A549 (cell line): ENCODE measurements at regions not wholly inside any gene's neighbourhood (a gene's known extent, or its start where the extent isn't known, plus 50 kb on each side); places are given as distances from the start of the nearest gene placed in this dataset.

ENCODE experiments used
- ATAC-seq, 2 experiments: fragments of 200-7000 bp in 1 of 2; fragments of >200 bp in 1 of 2; cut with Nextera tagmentation in 1 of 2; cut with Tn5 transposase in 1 of 2; 3 replicates each; pipeline versions ENCODE4 v1.8.0 to v1.9.1; 2018 to 2020; ENCODE audit warnings: mild to moderate bottlenecking in 1 of 2, moderate library complexity in 1 of 2
- CTCF ChIA-PET: fragments of 300-600 bp; sonication (Branson Sonifier 250); formaldehyde crosslinking; extraction: SDS; loops from one replicate; lab custom pipeline; 2021; ENCODE audit warnings: antibody characterized with exemption, inconsistent platforms; lab: Yijun Ruan, JAX
- POLR2A ChIA-PET: fragments of 350-600 bp; formaldehyde crosslinking; extraction: SDS; loops from one replicate; lab custom pipeline; 2021; ENCODE audit warnings: antibody characterized with exemption, inconsistent platforms; lab: Yijun Ruan, JAX
- DNase-seq, 2 experiments: peaks; one replicate each; pipeline versions ENCODE4 v3.0.0 to v3.0.0-alpha.2; 2011 to 2016; ENCODE audit warnings: low read depth in 1 of 2, low spot score in 1 of 2
- FAIRE-seq: peaks from 2 replicates; lab custom pipeline; 2011; peaks lifted over from hg19 to GRCh38; lab: Jason Lieb, UNC
- H3K27ac ChIP-seq, 2 experiments: fragments of >200 bp; sonication (Bioruptor Twin); formaldehyde crosslinking; 3 replicates each; pipeline ENCODE4 v1.5.1; 2016 to 2017
- H3K4me1 ChIP-seq: fragments of >200 bp; sonication (Bioruptor Twin); formaldehyde crosslinking; 3 replicates; pipeline ENCODE4 v1.6.1; 2016
- H3K4me2 ChIP-seq: fragments of >200 bp; sonication (Bioruptor Twin); formaldehyde crosslinking; 3 replicates; pipeline ENCODE4 v1.6.1; 2016
- H3K4me3 ChIP-seq: fragments of >200 bp; sonication (Bioruptor Twin); formaldehyde crosslinking; 3 replicates; pipeline ENCODE4 v1.5.1; 2016
- H3K9me3 ChIP-seq: fragments of >200 bp; sonication (Bioruptor Twin); formaldehyde crosslinking; 3 replicates; pipeline ENCODE4 v1.6.1; 2016
- BCL3 ChIP-seq: fragments of >200 bp; sonication (Bioruptor Twin); formaldehyde crosslinking; IDR thresholded peaks from 3 replicates; pipeline ENCODE4 v1.6.1; 2016
- CBX2 ChIP-seq: fragments of 200-600 bp; sonication (generic); IDR thresholded peaks from 2 replicates; pipeline ENCODE4 v1.6.1; 2016; ENCODE audit warnings: low read depth, mild to moderate bottlenecking, borderline replicate concordance
- CHD4 ChIP-seq: fragments of 200-600 bp; sonication (generic); IDR thresholded peaks from 2 replicates; pipeline ENCODE4 v1.6.1; 2016; ENCODE audit warnings: antibody characterized with exemption, mild to moderate bottlenecking, borderline replicate concordance
- EHMT2 ChIP-seq: fragments of 200-600 bp; sonication (generic); IDR thresholded peaks from 2 replicates; pipeline ENCODE4 v1.6.1; 2016; ENCODE audit warnings: antibody characterized with exemption, low read depth, mild to moderate bottlenecking, moderate library complexity
- ELK1 ChIP-seq: fragments of 150-350 bp; IDR thresholded peaks from 2 replicates; pipeline ENCODE4 v1.6.1; 2014; ENCODE audit warnings: low read depth, mild to moderate bottlenecking, low read length
- EP300 ChIP-seq, 2 experiments: fragments of >200 bp; sonication (Bioruptor Twin); formaldehyde crosslinking; IDR thresholded peaks; 2 replicates in 1 of 2; 3 replicates in 1 of 2; pipeline ENCODE4 v1.6.1; 2016 to 2017
- GATA3 ChIP-seq: IDR thresholded peaks from 2 replicates; pipeline ENCODE4 v1.6.1; 2012; ENCODE audit warnings: borderline replicate concordance
- HEYL ChIP-seq: fragments of 250-450 bp; sonication (Bioruptor Pico); IDR thresholded peaks from 2 replicates; pipeline ENCODE4 v1.8.0; 2021; ENCODE audit warnings: mild to moderate bottlenecking, moderate library complexity
- HOXA7 ChIP-seq: fragments of 250-450 bp; sonication (Bioruptor Pico); IDR thresholded peaks from 2 replicates; pipeline ENCODE4 v1.5.0; 2020; ENCODE audit warnings: mild to moderate bottlenecking, moderate library complexity
- HOXB13 ChIP-seq: fragments of 250-450 bp; sonication (Bioruptor Pico); IDR thresholded peaks from 2 replicates; pipeline ENCODE4 v1.5.0; 2020; ENCODE audit warnings: low read depth, mild to moderate bottlenecking, moderate library complexity
- JUN ChIP-seq, 2 experiments: fragments of >200 bp; sonication (Bioruptor Twin); formaldehyde crosslinking; IDR thresholded peaks; 2 replicates in 1 of 2; 3 replicates in 1 of 2; pipeline ENCODE4 v1.6.1; 2016 to 2017
- JUNB ChIP-seq: fragments of >200 bp; sonication (Bioruptor Twin); formaldehyde crosslinking; IDR thresholded peaks from 2 replicates; pipeline ENCODE4 v1.6.1; 2016
- KDM5A ChIP-seq: fragments of 200-600 bp; sonication (generic); IDR thresholded peaks from 2 replicates; pipeline ENCODE4 v1.6.1; 2016; ENCODE audit warnings: antibody characterized with exemption, mild to moderate bottlenecking
- MAFK ChIP-seq: fragments of 450-650 bp; IDR thresholded peaks from 2 replicates; pipeline ENCODE4 v1.6.1; 2014; ENCODE audit not compliant: partially characterized antibody
- NPAS2 ChIP-seq: fragments of 250-450 bp; sonication (Bioruptor Pico); IDR thresholded peaks from 2 replicates; pipeline ENCODE4 v1.8.0; 2022; ENCODE audit warnings: mild to moderate bottlenecking, moderate library complexity, borderline replicate concordance
- POLR2A ChIP-seq: IDR thresholded peaks from 2 replicates; pipeline ENCODE4 v1.6.1; 2012; ENCODE audit warnings: mild to moderate bottlenecking, low read length
- RARB ChIP-seq: fragments of 250-450 bp; sonication (Bioruptor Pico); IDR thresholded peaks from 2 replicates; pipeline ENCODE4 v1.8.0; 2021; ENCODE audit warnings: mild to moderate bottlenecking, moderate library complexity
- RFX5 ChIP-seq: fragments of 450-650 bp; IDR thresholded peaks from 2 replicates; pipeline ENCODE4 v1.7.1; 2014; ENCODE audit warnings: antibody characterized with exemption, mild to moderate bottlenecking, moderate library complexity
- SREBF2 ChIP-seq: fragments of 450-650 bp; IDR thresholded peaks from 2 replicates; pipeline ENCODE4 v1.6.1; 2014; ENCODE audit warnings: mild to moderate bottlenecking, moderate library complexity
- TFCP2L1 ChIP-seq: fragments of 250-450 bp; sonication (Bioruptor Pico); IDR thresholded peaks from 2 replicates; pipeline ENCODE4 v1.5.0; 2021; ENCODE audit warnings: mild to moderate bottlenecking
- TP53 ChIP-seq: fragments of 250-450 bp; sonication (Bioruptor Pico); IDR thresholded peaks from 2 replicates; pipeline ENCODE4 v1.5.0; 2021; ENCODE audit warnings: mild to moderate bottlenecking, moderate library complexity
- USF2 ChIP-seq: fragments of 450-650 bp; IDR thresholded peaks from 2 replicates; pipeline ENCODE4 v1.6.1; 2014; ENCODE audit warnings: antibody characterized with exemption
- ZFP36 ChIP-seq: fragments of 450-650 bp; IDR thresholded peaks from 2 replicates; pipeline ENCODE4 v1.6.1; 2014; ENCODE audit warnings: borderline replicate concordance; ENCODE audit not compliant: partially characterized antibody
- ZNF302 ChIP-seq: fragments of 250-450 bp; sonication (Bioruptor Pico); IDR thresholded peaks from 2 replicates; pipeline ENCODE4 v1.9.0; 2021; ENCODE audit warnings: inconsistent platforms, mild to moderate bottlenecking, moderate library complexity
- WGBS: methylation state at CpG from one replicate; pipeline ENCODE4 v1.1.6; 2017; ENCODE audit errors: missing lambda C conversion rate; 5-methylcytosine and 5-hydroxymethylcytosine counted together
- TF ChIP-seq, protein P1 (sequence below): IDR thresholded peaks from 2 replicates; pipeline ENCODE4 v1.6.1; 2012

GRCh38 chr5:110925916-110926315 lies 145.6 kb upstream of the TSLP start:
- no peak for DNase-seq

DNA sequence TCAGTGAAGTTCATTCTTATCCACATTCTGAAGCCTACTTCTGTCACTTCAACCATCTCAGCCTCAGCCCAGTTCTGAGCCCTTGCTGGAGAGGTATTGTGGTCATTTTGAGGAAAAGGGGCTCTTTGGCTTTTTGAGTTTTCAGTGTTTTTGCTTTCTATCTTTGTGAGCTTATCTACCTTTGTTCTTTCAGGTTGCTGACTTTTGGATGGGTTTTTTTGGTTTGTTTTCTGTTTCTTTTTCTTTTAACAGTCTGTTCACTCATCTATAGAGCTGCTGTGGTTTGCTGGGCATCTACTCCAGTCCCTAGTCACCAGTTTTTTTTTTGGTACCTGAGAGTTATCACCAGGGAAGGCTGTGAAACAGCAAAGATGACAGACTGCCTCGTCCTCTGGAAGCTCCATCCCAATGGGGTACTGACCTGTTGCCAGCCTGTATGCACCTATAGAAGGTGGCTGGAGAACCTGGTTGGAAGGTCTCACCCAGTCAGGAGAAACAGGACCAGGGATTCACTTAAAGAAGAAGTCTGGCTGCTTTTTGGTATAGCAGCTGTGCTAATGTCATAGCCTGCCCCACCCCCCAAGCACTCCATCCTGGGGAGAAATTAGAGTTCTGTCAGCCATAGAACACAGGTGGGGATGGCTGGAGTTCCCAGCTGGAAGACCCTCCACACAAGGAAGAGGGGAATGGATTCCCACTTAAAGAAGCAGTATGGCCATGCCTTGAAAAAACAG lies 138.6 kb upstream of the TSLP start:
- no peak for TF ChIP-seq CBX2
- TF ChIP-seq SREBF2: no peak
- TF ChIP-seq ELK1: no peak
- no peak for TF ChIP-seq EP300 (IDR thresholded peaks at IDR 0.05)
- TF ChIP-seq KDM5A: no peak
- TF ChIP-seq RARB (CRISPR knock-in tag): no peak
- TF ChIP-seq GATA3: no peak
- no peak overlapping the region for H3K4me3 ChIP-seq
- H3K4me1 ChIP-seq: no peaks in the 10 kb centered on the region
- no peak overlapping the region for H3K4me2 ChIP-seq
- no peak for ATAC-seq
- WGBS: 8% methylated on average over 1 of the region's 1 CpG
- CTCF ChIA-PET: no interaction called here
- no peak for FAIRE-seq
- DNase-seq: no peak
- no peak overlapping the region for H3K27ac ChIP-seq
- POLR2A ChIA-PET: no interaction called here
- H3K9me3 ChIP-seq: no peaks in the 10 kb centered on the region

More at GRCh38 chr5:110925916-110926315, 145.6 kb upstream of the TSLP start:
- no peak overlapping the region for H3K4me3 ChIP-seq
- ATAC-seq (no peak), FAIRE-seq (no peak)
- no peak for TF ChIP-seq TP53 (CRISPR knock-in tag)
- TF ChIP-seq HOXB13: no peak
- no peak for TF ChIP-seq JUN (IDR thresholded peaks at IDR 0.05)
- no peak for TF ChIP-seq NPAS2 (CRISPR knock-in tag)
- no peak for TF ChIP-seq JUNB
- TF ChIP-seq RFX5: no peak
- TF ChIP-seq BCL3: no peak
- no peak overlapping the region for H3K4me2 ChIP-seq
- H3K27ac ChIP-seq: no peak overlapping the region
- WGBS: 3% methylated on average over 1 of the region's 1 CpG
- no peaks in the 10 kb centered on the region for H3K4me1 ChIP-seq
- H3K9me3 ChIP-seq: no peaks in the 10 kb centered on the region
- POLR2A ChIA-PET: no interaction called here
- CTCF ChIA-PET: no interaction called here

DNA sequence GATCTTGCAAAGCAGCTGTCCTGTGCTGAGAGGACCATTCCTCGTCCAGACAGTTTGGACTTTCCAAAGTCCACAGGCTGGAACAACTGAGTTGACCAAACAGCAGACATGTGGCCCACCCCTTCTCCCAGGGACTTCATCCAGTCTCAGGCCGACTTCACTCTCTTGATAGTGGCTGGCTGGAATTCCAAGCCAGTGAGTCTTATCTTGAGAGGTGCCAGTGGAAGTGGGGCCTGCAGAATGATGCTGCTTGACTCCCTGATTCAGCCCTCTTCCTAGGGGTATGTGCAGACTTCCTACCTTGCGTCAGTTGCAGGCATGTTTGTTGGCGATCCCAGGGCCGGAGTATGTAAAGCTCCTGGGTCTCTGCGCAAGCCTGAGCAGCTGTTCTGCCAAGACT lies 131.4 kb upstream of the TSLP start:
- FAIRE-seq (no peak), ATAC-seq (no peak), DNase-seq (no peak)
- H3K9me3 ChIP-seq: no peaks in the 10 kb centered on the region
- no peaks in the 10 kb centered on the region for H3K4me1 ChIP-seq
- no peak overlapping the region for H3K4me2 ChIP-seq
- H3K4me3 ChIP-seq: no peak overlapping the region
- no peak for TF ChIP-seq RARB (CRISPR knock-in tag)
- TF ChIP-seq HOXA7 (CRISPR knock-in tag): no peak
- no peak for TF ChIP-seq POLR2A
- no peak for TF ChIP-seq HEYL (CRISPR knock-in tag)
- TF ChIP-seq GATA3: no peak
- no peak for TF ChIP-seq ZFP36
- no peak for TF ChIP-seq USF2
- TF ChIP-seq MAFK: no peak
- TF ChIP-seq CHD4: no peak
- TF ChIP-seq BCL3: no peak
- no peak for TF ChIP-seq TFCP2L1 (CRISPR knock-in tag)
- TF ChIP-seq NPAS2 (CRISPR knock-in tag): no peak
- no peak for TF ChIP-seq EHMT2
- TF ChIP-seq SREBF2: no peak
- TF ChIP-seq, protein P1, sequence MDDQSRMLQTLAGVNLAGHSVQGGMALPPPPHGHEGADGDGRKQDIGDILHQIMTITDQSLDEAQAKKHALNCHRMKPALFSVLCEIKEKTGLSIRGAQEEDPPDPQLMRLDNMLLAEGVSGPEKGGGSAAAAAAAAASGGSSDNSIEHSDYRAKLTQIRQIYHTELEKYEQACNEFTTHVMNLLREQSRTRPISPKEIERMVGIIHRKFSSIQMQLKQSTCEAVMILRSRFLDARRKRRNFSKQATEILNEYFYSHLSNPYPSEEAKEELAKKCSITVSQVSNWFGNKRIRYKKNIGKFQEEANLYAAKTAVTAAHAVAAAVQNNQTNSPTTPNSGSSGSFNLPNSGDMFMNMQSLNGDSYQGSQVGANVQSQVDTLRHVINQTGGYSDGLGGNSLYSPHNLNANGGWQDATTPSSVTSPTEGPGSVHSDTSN: no peak
- no peak for TF ChIP-seq JUNB
- no peak for TF ChIP-seq ZNF302 (CRISPR knock-in tag)
- POLR2A ChIA-PET: no interaction called here
- 46% methylated on average over 6 of the region's 6 CpGs for WGBS
- CTCF ChIA-PET: no interaction called here
- H3K27ac ChIP-seq: no peak overlapping the region
